Upper lobe of left lung (tissue), 4 donors: ENCODE measurements at regions not wholly inside any gene's neighbourhood (a gene's known extent, or its start where the extent isn't known, plus 50 kb on each side); places are given as distances from the start of the nearest gene placed in this dataset.

Experiments used
- CTCF ChIP-seq, 6 experiments: fragments of 450-650 bp in 4 of 6; fragments of 200-600 bp in 2 of 6; sonication (generic) in 2 of 6; IDR thresholded peaks; one replicate each; pipeline ENCODE4 v1.5.1; 2016 to 2019; ENCODE audit warnings: antibody characterized with exemption in 6 of 6
- POLR2A ChIP-seq, 4 donors: fragments of 450-650 bp; IDR thresholded peaks; one replicate each; pipeline ENCODE4 v1.5.1; 2016 to 2017; ENCODE audit warnings: antibody characterized with exemption in 4 of 4, mild to moderate bottlenecking in 2 of 4
- POLR2AphosphoS5 ChIP-seq, 2 donors: sonication (generic); formaldehyde crosslinking; IDR thresholded peaks; one replicate each; pipeline ENCODE4 v1.5.1; 2017; ENCODE audit warnings: antibody characterized with exemption in 2 of 2

- no peak for TF ChIP-seq POLR2AphosphoS5 (IDR thresholded peaks at IDR 0.05)
- TF ChIP-seq CTCF (IDR thresholded peaks at IDR 0.05) = no peak
- no peak for TF ChIP-seq POLR2A (IDR thresholded peaks at IDR 0.05)
Observed at GRCh38 chr6:163925839-163926238, 511.3 kb downstream of the QKI start.
